H9 (cell line): ENCODE measurements at regions not wholly inside any gene's neighbourhood (a gene's known extent, or its start where the extent isn't known, plus 50 kb on each side); places are given as distances from the start of the nearest gene placed in this dataset.

Experiments used
- DNase-seq: peaks from one replicate; pipeline ENCODE4 v3.0.0-alpha.2; 2017
- H2AFZ ChIP-seq: one replicate; pipeline ENCODE4 v1.6.1; 2013; ENCODE audit warnings: mild to moderate bottlenecking, low read length, control low read depth, moderate library complexity
- H2AK5ac ChIP-seq: 2 replicates; pipeline ENCODE4 v1.6.1; 2013; ENCODE audit warnings: low read length, control low read depth, mixed read lengths; ENCODE audit not compliant: insufficient read length
- H2BK120ac ChIP-seq: one replicate; pipeline ENCODE4 v1.6.1; 2013; ENCODE audit warnings: low read depth, mild to moderate bottlenecking, low read length, control low read depth, inconsistent platforms; ENCODE audit not compliant: poor library complexity, severe bottlenecking
- H2BK12ac ChIP-seq: 2 replicates; pipeline ENCODE4 v1.6.1; 2013; ENCODE audit warnings: low read length, control low read depth, mixed read lengths, low read depth; ENCODE audit not compliant: insufficient read length
- H2BK15ac ChIP-seq: 2 replicates; pipeline ENCODE4 v1.6.1; 2013; ENCODE audit warnings: low read depth, low read length, control low read depth
- H2BK20ac ChIP-seq: one replicate; pipeline ENCODE4 v1.6.1; 2013; ENCODE audit warnings: low read depth, mild to moderate bottlenecking, low read length, control low read depth, inconsistent platforms; ENCODE audit not compliant: poor library complexity, severe bottlenecking
- H2BK5ac ChIP-seq: 2 replicates; pipeline ENCODE4 v1.6.1; 2013; ENCODE audit warnings: low read length, control low read depth, mixed read lengths; ENCODE audit not compliant: insufficient read length
- H3K14ac ChIP-seq: 2 replicates; pipeline ENCODE4 v1.6.1; 2013; ENCODE audit warnings: low read length, control low read depth; ENCODE audit not compliant: insufficient read depth
- H3K18ac ChIP-seq: 2 replicates; pipeline ENCODE4 v1.6.1; 2013; ENCODE audit warnings: low read depth, mild to moderate bottlenecking, mixed read lengths, low read length, control low read depth; ENCODE audit not compliant: insufficient read length
- H3K23ac ChIP-seq: 2 replicates; pipeline ENCODE4 v1.6.1; 2013; ENCODE audit warnings: low read length, control low read depth, mixed read lengths, low read depth; ENCODE audit not compliant: insufficient read length
- H3K23me2 ChIP-seq: 2 replicates; pipeline ENCODE4 v1.6.1; 2013; ENCODE audit warnings: low read depth, mild to moderate bottlenecking, mixed read lengths, low read length, control low read depth; ENCODE audit not compliant: insufficient read length, poor library complexity, severe bottlenecking
- H3K27ac ChIP-seq: 2 replicates; pipeline ENCODE4 v1.5.1; 2013; ENCODE audit warnings: low read length, control low read depth, mixed read lengths, low read depth; ENCODE audit not compliant: insufficient read length
- H3K27me3 ChIP-seq: 2 replicates; pipeline ENCODE4 v1.6.1; 2013; ENCODE audit warnings: low read length, control low read depth, inconsistent platforms; ENCODE audit not compliant: insufficient read depth
- H3K4ac ChIP-seq: 2 replicates; pipeline ENCODE4 v1.6.1; 2013; ENCODE audit warnings: low read depth, mild to moderate bottlenecking, control low read depth, inconsistent platforms, low read length, moderate library complexity
- H3K4me1 ChIP-seq: 2 replicates; pipeline ENCODE4 v1.6.1; 2013; ENCODE audit warnings: low read length, control low read depth, inconsistent platforms; ENCODE audit not compliant: insufficient read depth
- H3K4me2 ChIP-seq: 2 replicates; pipeline ENCODE4 v1.6.1; 2013; ENCODE audit warnings: low read length, control low read depth, mixed read lengths; ENCODE audit not compliant: insufficient read length, insufficient read depth
- H3K56ac ChIP-seq: 2 replicates; pipeline ENCODE4 v1.6.1; 2013; ENCODE audit warnings: low read depth, mild to moderate bottlenecking, mixed read lengths, low read length, control low read depth; ENCODE audit not compliant: insufficient read length
- H3K79me1 ChIP-seq: 2 replicates; pipeline ENCODE4 v1.6.1; 2013; ENCODE audit warnings: low read depth, mild to moderate bottlenecking, moderate library complexity, low read length, control low read depth, inconsistent platforms; ENCODE audit not compliant: insufficient read depth, poor library complexity, severe bottlenecking
- H3K79me2 ChIP-seq: 2 replicates; pipeline ENCODE4 v1.6.1; 2013; ENCODE audit warnings: low read length, control low read depth, inconsistent platforms; ENCODE audit not compliant: insufficient read depth
- H3K9ac ChIP-seq: 2 replicates; pipeline ENCODE4 v1.6.1; 2013; ENCODE audit warnings: low read length, control low read depth, mixed read lengths; ENCODE audit not compliant: insufficient read length; ENCODE audit errors: extremely low read depth
- H3K9me3 ChIP-seq: one replicate; pipeline ENCODE4 v1.6.1; 2013; ENCODE audit warnings: low read depth, low read length, inconsistent platforms; ENCODE audit not compliant: control insufficient read depth
- H3T11ph ChIP-seq: one replicate; pipeline ENCODE4 v1.6.1; 2013; ENCODE audit warnings: mild to moderate bottlenecking, low read length, control low read depth, inconsistent platforms
- H4K20me1 ChIP-seq: one replicate; pipeline ENCODE4 v1.6.1; 2013; ENCODE audit not compliant: control insufficient read depth, insufficient read length, insufficient read depth
- H4K5ac ChIP-seq: 2 replicates; pipeline ENCODE4 v1.6.1; 2013; ENCODE audit warnings: low read depth, mild to moderate bottlenecking, mixed read lengths, low read length, control low read depth; ENCODE audit not compliant: insufficient read length
- H4K8ac ChIP-seq: replicated peaks from 2 replicates; pipeline ENCODE4 v1.6.1; 2013; ENCODE audit warnings: low read length, control low read depth, mixed read lengths, low read depth; ENCODE audit not compliant: insufficient read length
- H4K91ac ChIP-seq: 2 replicates; pipeline ENCODE4 v1.6.1; 2013; ENCODE audit warnings: low read depth, mild to moderate bottlenecking, moderate library complexity, mixed read lengths, low read length, control low read depth; ENCODE audit not compliant: insufficient read length
- H3K27ac Mint-ChIP-seq, 3 experiments: 2 replicates in 2 of 3; 3 replicates in 1 of 3; pipeline ENCODE4 v1.8.0; 2020 to 2021; ENCODE audit warnings: mixed read lengths in 3 of 3, mild to moderate bottlenecking in 1 of 3, moderate library complexity in 1 of 3
- H3K27me3 Mint-ChIP-seq: 2 replicates; pipeline ENCODE4 v1.8.0; 2021; ENCODE audit warnings: low read depth, mild to moderate bottlenecking, moderate library complexity, mixed read lengths
- H3K36me3 Mint-ChIP-seq, 3 experiments: 2 replicates in 2 of 3; 3 replicates in 1 of 3; pipeline ENCODE4 v1.8.0; 2020 to 2021; ENCODE audit warnings: low read depth in 3 of 3, mixed read lengths in 3 of 3; ENCODE audit not compliant: insufficient read depth in 1 of 3
- H3K4me1 Mint-ChIP-seq, 2 experiments: 2 replicates each; pipeline ENCODE4 v1.8.0; 2020; ENCODE audit warnings: mixed read lengths in 2 of 2
- H3K4me3 Mint-ChIP-seq, 2 experiments: 2 replicates in 1 of 2; 3 replicates in 1 of 2; pipeline ENCODE4 v1.8.0; 2020 to 2021; ENCODE audit warnings: mild to moderate bottlenecking in 2 of 2, mixed read lengths in 2 of 2, moderate library complexity in 1 of 2
- H3K9me3 Mint-ChIP-seq, 2 experiments: 2 replicates in 1 of 2; 3 replicates in 1 of 2; pipeline ENCODE4 v1.8.0; 2020; ENCODE audit warnings: mild to moderate bottlenecking in 2 of 2, mixed read lengths in 2 of 2, moderate library complexity in 1 of 2
- WGBS: extraction: QIAGEN DNeasy Blood & Tissue Kit; methylation state at CpG from one replicate; pipeline ENCODE4 v1.1.7; 2013; ENCODE audit warnings: missing lambda C conversion rate, low lambda C conversion rate, mixed read lengths; ENCODE audit not compliant: insufficient read length; ENCODE audit errors: extremely low coverage; 5-methylcytosine and 5-hydroxymethylcytosine counted together
- TF ChIP-seq, protein P1 (sequence below): fragments of 200-600 bp; sonication (generic); conservative IDR thresholded peaks from 3 replicates; pipeline ENCODE4 v1.8.0; 2021; ENCODE audit warnings: antibody characterized with exemption, mild to moderate bottlenecking

DNA sequence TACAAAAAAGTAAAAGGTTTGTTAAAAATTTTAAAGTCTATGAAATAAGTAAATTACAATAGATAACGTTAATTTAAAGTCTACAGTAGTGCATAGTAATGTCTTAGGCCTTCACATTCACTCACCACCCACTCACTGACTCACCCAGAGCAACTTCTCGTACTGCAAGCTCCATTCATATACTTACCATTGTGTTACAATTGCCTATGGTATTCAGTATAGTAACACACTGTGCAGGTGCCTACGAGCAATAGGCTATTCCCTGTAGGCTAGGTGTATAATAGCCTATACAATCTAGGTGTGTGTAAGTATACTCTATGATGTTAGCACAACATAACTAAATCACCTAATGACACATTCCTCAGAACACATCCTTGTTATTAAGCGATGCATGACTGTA is 435.3 kb upstream of the TMTC1 start:
- Mint-ChIP-seq H3K36me3 (peaks cover 0 to 4% (median 0%) of the 10 kb centered on the region in 3 experiments; a peak in 1 of 7 replicates), H3K4me3 (no peak overlapping the region), H3K9me3 (peaks cover 8 to 9% of the 10 kb centered on the region in 2 experiments; a peak in 3 of 5 replicates), H3K4me1 (no peaks in the 10 kb centered on the region; a peak in 1 of 4 replicates), H3K27ac (no peak overlapping the region), H3K27me3 (no peaks in the 10 kb centered on the region)
- Histone ChIP-seq H2BK5ac (no peak overlapping the region), H2AFZ (no peak overlapping the region), H3K56ac (no peak overlapping the region), H2BK20ac (no peak overlapping the region), H4K20me1 (no peaks in the 10 kb centered on the region), H3K27ac (no peak overlapping the region), H3K14ac (no peak overlapping the region), H3K27me3 (no peaks in the 10 kb centered on the region), H3K23ac (no peak overlapping the region), H3K79me1 (no peaks in the 10 kb centered on the region), H2BK120ac (no peak overlapping the region), H3K4me2 (no peak overlapping the region), H3K4me1 (no peaks in the 10 kb centered on the region), H2BK12ac (no peak overlapping the region), H2AK5ac (no peak overlapping the region), H3K4ac (no peak overlapping the region), H3T11ph (no peak overlapping the region), H3K23me2 (no peaks in the 10 kb centered on the region), H3K79me2 (no peaks in the 10 kb centered on the region), H3K9ac (no peak overlapping the region), H4K8ac (no peak overlapping the region), H4K91ac (no peak overlapping the region), H3K18ac (no peak overlapping the region), H4K5ac (no peak overlapping the region), H2BK15ac (no peak overlapping the region), H3K9me3 (no peaks in the 10 kb centered on the region)
- DNase-seq = no peak
- TF ChIP-seq, protein P1, sequence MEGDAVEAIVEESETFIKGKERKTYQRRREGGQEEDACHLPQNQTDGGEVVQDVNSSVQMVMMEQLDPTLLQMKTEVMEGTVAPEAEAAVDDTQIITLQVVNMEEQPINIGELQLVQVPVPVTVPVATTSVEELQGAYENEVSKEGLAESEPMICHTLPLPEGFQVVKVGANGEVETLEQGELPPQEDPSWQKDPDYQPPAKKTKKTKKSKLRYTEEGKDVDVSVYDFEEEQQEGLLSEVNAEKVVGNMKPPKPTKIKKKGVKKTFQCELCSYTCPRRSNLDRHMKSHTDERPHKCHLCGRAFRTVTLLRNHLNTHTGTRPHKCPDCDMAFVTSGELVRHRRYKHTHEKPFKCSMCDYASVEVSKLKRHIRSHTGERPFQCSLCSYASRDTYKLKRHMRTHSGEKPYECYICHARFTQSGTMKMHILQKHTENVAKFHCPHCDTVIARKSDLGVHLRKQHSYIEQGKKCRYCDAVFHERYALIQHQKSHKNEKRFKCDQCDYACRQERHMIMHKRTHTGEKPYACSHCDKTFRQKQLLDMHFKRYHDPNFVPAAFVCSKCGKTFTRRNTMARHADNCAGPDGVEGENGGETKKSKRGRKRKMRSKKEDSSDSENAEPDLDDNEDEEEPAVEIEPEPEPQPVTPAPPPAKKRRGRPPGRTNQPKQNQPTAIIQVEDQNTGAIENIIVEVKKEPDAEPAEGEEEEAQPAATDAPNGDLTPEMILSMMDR = no peak
- no CpG with 5 or more reads among the region's 4 CpGs for WGBS
